PFSK-1 (cell line): ENCODE measurements at regions not wholly inside any gene's neighbourhood (a gene's known extent, or its start where the extent isn't known, plus 50 kb on each side); places are given as distances from the start of the nearest gene placed in this dataset.

Source experiments
- FOXP2 ChIP-seq: optimal IDR thresholded peaks from 2 replicates; pipeline ENCODE3; 2011; ENCODE audit warnings: borderline replicate concordance, control low read depth, inconsistent platforms; ENCODE audit not compliant: insufficient read depth; ENCODE audit errors: extremely low read length, extremely low read depth
- POLR2AphosphoS5 ChIP-seq: IDR thresholded peaks from 2 replicates; pipeline ENCODE4 v1.6.1; 2012; ENCODE audit warnings: low read depth, mild to moderate bottlenecking, control low read depth, low read length, moderate library complexity
- REST ChIP-seq, 2 experiments: IDR thresholded peaks; 2 replicates each; pipeline versions ENCODE4 v1.6.1 to v1.8.0; 2011 to 2012; ENCODE audit warnings: low read depth in 2 of 2, low read length in 2 of 2, control low read depth in 1 of 2, inconsistent platforms in 1 of 2, mild to moderate bottlenecking in 1 of 2, moderate library complexity in 1 of 2; ENCODE audit not compliant: insufficient read depth in 1 of 2
- SIN3A ChIP-seq: IDR thresholded peaks from 2 replicates; pipeline ENCODE4 v1.6.1; 2012; ENCODE audit warnings: mild to moderate bottlenecking, low read length, moderate library complexity, borderline replicate concordance; ENCODE audit not compliant: insufficient read depth
- TAF1 ChIP-seq: IDR thresholded peaks from 2 replicates; pipeline ENCODE4 v1.6.1; 2012; ENCODE audit warnings: low read length, control low read depth, borderline replicate concordance; ENCODE audit not compliant: insufficient read depth

GRCh38 chr2:12603781-12604295 lies 112.9 kb upstream of the TRIB2 start:
- no peak for TF ChIP-seq FOXP2
- TF ChIP-seq REST (IDR thresholded peaks at IDR 0.05; ENCODE audit: insufficient read depth in 1 of 2, low read depth in 2 of 2, low read length in 2 of 2) = peak in 1 of 2 experiments; percentile 77; a peak in 2 of 4 replicates

- TF ChIP-seq TAF1 (no peak), POLR2AphosphoS5 (no peak), REST (IDR thresholded peaks at IDR 0.05; ENCODE audit: insufficient read depth in 1 of 2, low read depth in 2 of 2, low read length in 2 of 2) (no peak)
Observed at GRCh38 chr2:12604341-12604740, 112.4 kb upstream of the TRIB2 start.

- TF ChIP-seq FOXP2 (no peak), POLR2AphosphoS5 (no peak), REST (IDR thresholded peaks at IDR 0.05; ENCODE audit: insufficient read depth in 1 of 2, low read depth in 2 of 2, low read length in 2 of 2) (no peak), SIN3A (no peak), TAF1 (no peak)
Observed at GRCh38 chr2:12605366-12605765, 111.4 kb upstream of the TRIB2 start.

- TF ChIP-seq FOXP2 (no peak), TAF1 (no peak), POLR2AphosphoS5 (no peak), REST (IDR thresholded peaks at IDR 0.05; ENCODE audit: insufficient read depth in 1 of 2, low read depth in 2 of 2, low read length in 2 of 2) (no peak), SIN3A (no peak)
Observed at GRCh38 chr2:12605936-12606335, 110.8 kb upstream of the TRIB2 start.

- TF ChIP-seq REST (IDR thresholded peaks at IDR 0.05; ENCODE audit: insufficient read depth in 1 of 2, low read depth in 2 of 2, low read length in 2 of 2) (peak in 1 of 2 experiments; percentile 71; a peak in 1 of 4 replicates), TAF1 (peak; percentile 48; the same call in 1 of the 2 replicates), FOXP2 (no peak), SIN3A (0 out of 2 replicates have a peak, but pooled peaks have one; percentile 36), POLR2AphosphoS5 (peak; percentile 68)
Observed at GRCh38 chr2:12606472-12607000, 110.2 kb upstream of the TRIB2 start.
